IMR-90 (cell line): ENCODE measurements at regions not wholly inside any gene's neighbourhood (a gene's known extent, or its start where the extent isn't known, plus 50 kb on each side); places are given as distances from the start of the nearest gene placed in this dataset.

Source experiments
- CEBPB ChIP-seq: IDR thresholded peaks from 2 replicates; pipeline ENCODE4 v1.6.1; 2012; ENCODE audit warnings: low read depth, low read length, improper control_type of control experiment
- CTCF ChIP-seq: conservative IDR thresholded peaks from 2 replicates; pipeline ENCODE4 v1.5.1; 2012; ENCODE audit warnings: mild to moderate bottlenecking, low read depth, low read length, improper control_type of control experiment
- MAFK ChIP-seq: IDR thresholded peaks from 2 replicates; pipeline ENCODE4 v1.6.1; 2012; ENCODE audit warnings: low read depth, low read length, improper control_type of control experiment
- MXI1 ChIP-seq: IDR thresholded peaks from 2 replicates; pipeline ENCODE4 v1.6.1; 2012; ENCODE audit warnings: low read depth, mild to moderate bottlenecking, low read length, moderate library complexity, borderline replicate concordance
- POLR2A ChIP-seq: IDR thresholded peaks from 2 replicates; pipeline ENCODE4 v1.6.1; 2012; ENCODE audit warnings: mild to moderate bottlenecking, low read depth, low read length
- RAD21 ChIP-seq: IDR thresholded peaks from 2 replicates; pipeline ENCODE4 v1.6.1; 2012; ENCODE audit warnings: low read length, improper control_type of control experiment
- RFX5 ChIP-seq: IDR thresholded peaks from 2 replicates; pipeline ENCODE4 v1.8.0; 2012; ENCODE audit warnings: low read depth, mild to moderate bottlenecking, low read length, moderate library complexity
- USF2 ChIP-seq: fragments of 150-350 bp; IDR thresholded peaks from 2 replicates; pipeline ENCODE4 v1.6.1; 2017; ENCODE audit warnings: mild to moderate bottlenecking, antibody characterized with exemption, low read length, low read depth

DNA sequence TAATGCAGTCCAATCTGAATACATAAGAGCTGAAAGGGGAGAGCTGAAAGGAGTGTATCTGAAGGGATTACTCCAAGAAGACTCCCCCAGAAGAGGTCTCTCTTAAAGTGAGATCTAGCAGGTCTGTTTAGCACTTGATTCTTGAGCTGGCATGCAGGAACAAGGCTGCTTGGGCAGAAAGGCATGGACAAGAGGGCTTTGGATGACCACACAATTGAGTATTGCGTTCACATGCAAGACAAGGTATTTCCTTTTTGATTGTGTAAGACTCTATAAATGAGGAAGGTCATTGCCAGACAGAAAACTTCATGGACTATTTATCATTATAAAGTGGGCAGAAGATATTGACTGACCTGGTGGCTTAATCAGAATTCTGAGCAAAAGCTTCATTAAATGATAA lies 145.5 kb upstream of the AFF2 start:
- no peak for TF ChIP-seq RAD21
- TF ChIP-seq MAFK, result no peak
- no peak for TF ChIP-seq CTCF
- no peak for TF ChIP-seq USF2
- no peak for TF ChIP-seq RFX5
- TF ChIP-seq POLR2A, result no peak
- TF ChIP-seq CEBPB, result no peak
- TF ChIP-seq MXI1, result no peak
